HG03565 (cell line): ENCODE measurements at regions not wholly inside any gene's neighbourhood (a gene's known extent, or its start where the extent isn't known, plus 50 kb on each side); places are given as distances from the start of the nearest gene placed in this dataset.
"Not testable (repeated sequence)": the region's sequence is repeated elsewhere in the genome, so short reads cannot be mapped to it uniquely, and the experiment has no call there.

Experiments used
- ATAC-seq: cut with Tn5 transposase; IDR thresholded peaks from one replicate; pipeline ENCODE4 v1.9.1; 2021; ENCODE audit warnings: mild to moderate bottlenecking, moderate library complexity; ENCODE audit not compliant: unreplicated experiment

DNA sequence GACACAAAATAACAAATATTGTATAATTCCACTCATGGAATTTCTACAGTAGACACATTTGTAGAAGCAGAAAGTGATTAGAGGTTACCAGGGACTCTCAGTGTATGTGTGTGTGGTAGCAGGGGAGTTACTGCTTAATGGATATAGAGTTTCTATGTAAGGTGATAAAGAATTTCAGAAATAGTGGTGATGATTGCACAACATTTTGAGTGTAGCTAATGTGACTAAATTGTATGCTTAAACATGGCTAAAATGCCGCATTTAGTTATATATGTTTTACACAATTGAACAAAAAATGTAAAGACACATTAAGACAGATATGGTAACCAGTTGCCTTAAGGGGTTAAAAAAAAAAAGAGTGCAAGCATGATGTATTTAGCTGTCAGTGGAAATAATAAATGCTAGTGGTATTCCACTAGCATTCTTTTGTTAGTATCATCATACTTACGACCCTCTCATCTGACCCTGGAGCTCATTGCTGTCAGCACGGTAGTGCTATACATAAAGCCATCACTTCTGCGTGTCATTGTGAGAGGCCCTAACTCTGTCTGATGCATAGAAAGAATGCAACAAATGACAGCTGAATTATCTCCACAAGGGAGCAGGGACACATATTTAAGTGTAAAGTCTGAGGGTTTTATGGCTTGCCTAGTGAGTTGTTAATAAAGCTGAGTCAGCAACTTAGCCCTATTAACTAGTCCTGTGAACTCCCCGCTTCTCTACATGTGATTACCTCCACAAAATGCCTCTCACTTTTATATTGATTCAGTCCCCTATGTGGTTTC lies 134.1 kb upstream of the RXFP2 start:
- no peak for ATAC-seq

DNA sequence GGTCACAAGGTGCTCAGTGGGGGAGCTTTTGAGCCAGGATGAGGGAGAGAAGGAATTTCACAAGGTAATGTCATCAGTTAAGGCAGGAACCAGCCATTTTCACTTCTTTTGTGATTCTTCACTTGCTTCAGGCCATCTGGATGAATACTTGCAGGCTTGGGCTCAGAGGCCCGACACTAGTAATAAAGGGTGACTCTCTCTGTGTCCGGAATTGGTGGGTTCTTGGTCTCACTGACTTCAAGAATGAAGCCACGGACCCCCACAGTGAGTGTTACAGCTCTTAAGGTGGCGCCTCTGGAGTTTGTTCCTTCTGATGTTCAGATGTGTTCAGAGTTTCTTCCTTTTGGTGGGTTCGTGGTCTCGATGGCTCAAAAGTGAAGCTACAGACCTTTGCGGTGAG lies 131.8 kb upstream of the RXFP2 start:
- ATAC-seq = not testable (repeated sequence)

DNA sequence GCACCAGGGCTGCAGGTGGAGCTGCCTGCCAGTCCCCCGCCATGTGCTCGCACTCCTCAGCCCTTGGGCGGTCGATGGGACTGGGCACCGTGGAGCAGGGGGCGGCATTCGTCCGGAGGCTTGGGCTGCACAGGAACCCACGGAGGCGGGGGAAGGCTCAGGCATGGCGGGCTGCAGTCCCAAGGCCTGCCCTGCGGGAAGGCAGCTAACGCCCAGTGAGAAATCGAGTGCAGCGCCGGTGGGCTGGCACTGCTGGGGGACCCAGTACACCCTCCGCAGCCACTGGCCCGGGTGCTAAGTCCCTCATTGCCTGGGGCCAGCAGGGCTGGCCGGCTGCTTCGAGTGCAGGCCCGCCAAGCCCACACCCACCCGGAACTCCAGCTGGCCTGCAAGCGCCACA lies 130.5 kb upstream of the RXFP2 start:
- ATAC-seq = not testable (repeated sequence)

DNA sequence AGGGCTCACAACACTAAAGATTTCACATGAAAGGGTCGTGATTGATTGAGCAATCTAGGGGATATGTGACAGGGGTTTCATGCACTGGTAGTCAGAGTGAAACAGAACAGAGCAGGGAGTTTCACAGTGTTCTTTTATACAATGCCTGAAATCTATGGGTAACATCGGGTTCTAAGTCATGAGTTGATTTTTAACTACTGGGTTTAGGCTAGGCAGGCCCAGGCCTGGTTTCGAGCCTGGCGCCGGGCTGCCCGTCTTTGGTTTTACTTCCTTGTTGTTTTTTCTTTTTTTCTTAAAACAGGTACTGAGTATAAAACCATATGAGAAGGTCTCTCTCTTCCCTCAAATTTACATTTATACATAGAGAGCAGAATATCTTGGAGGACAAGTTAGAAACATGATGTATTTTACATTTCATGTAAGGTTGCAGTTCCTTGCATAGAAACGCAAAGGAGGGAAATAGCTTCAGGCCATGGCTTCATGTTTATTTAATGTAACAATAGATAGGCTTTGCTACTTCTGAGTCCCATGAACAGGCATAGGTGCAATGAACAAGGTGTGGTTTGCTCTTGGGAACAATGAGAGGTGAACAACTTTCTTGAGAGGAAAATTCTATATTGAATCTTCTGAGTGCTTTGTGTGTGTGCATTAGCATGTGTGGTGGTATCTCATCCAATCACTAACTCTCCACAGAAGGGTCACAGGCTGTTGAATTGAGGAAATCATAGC lies 128.9 kb upstream of the RXFP2 start:
- ATAC-seq = no peak

DNA sequence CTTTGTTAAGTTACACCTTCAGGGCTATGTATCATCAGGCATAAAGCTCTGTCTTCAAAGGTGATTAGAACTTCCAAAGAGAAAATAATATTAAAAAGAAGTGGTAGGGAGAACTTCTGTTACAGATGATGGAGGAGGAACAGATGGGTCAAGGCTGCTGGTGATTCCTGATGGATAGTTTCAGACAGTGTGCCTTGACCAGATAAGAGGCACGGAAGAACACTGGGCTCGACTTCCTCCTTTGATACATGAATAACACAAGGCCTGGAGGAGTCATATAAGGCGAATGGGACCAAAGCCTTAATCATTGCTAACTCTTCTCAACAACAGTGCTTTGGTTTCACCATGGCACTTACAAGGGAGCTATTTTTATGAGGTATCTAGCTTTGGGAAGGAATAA lies 128.1 kb upstream of the RXFP2 start:
- no peak for ATAC-seq

DNA sequence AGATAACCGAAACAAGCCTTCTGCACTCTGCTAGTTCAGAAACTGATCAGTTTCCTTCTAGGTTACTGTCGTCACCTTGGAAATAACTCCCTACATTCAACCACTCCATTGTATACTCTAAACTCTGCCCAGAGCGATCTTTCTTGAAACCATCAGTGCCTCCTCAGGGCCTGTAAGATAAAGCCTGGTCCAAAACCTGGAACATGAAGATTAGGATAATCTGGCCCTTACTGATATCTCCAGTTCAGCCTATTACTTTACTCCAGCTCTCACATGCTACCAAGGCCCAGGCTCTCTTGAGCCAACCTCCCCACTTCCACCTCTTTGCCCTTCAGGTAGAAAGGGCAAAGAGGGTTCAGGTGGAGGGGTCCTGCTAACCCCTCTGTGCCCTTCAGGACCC lies 125.3 kb upstream of the RXFP2 start:
- no peak for ATAC-seq

DNA sequence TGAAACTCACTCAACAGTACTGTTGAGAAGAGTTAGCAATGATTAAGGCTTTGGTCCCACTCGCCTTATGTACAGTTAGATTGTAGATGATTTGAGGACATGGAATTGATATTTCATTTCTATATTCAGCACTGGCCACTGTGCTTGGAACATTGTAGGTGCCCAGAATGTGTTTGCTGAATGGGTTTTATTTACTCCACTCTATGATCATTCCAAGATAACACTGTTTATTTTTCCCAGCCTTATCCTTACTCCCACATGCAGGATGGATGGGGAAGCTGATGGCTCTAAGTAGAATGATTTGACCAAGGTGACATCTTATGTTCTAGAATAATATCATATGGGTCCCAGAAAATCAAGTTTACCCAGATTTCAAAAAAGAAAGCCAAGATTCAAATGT lies 124.6 kb upstream of the RXFP2 start:
- no peak for ATAC-seq

DNA sequence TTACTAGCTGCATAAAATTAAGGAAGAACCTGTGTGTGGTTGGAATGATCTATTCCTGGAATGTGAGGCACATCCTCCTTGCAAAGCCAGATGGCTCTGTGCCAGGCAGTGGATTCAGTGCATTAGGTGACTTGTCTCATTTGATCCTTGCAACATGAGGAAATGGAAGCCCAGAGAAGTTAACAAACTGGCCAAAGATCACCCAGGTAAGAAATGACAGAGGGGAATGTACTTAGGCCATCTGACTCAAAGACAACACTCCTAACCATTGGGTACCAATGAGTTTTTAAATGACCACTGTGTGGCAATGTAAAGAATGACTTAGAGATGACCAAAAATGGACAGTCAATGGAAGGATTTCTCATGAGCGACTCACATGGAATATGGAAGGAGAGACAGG lies 114.2 kb upstream of the RXFP2 start:
- ATAC-seq = no peak

DNA sequence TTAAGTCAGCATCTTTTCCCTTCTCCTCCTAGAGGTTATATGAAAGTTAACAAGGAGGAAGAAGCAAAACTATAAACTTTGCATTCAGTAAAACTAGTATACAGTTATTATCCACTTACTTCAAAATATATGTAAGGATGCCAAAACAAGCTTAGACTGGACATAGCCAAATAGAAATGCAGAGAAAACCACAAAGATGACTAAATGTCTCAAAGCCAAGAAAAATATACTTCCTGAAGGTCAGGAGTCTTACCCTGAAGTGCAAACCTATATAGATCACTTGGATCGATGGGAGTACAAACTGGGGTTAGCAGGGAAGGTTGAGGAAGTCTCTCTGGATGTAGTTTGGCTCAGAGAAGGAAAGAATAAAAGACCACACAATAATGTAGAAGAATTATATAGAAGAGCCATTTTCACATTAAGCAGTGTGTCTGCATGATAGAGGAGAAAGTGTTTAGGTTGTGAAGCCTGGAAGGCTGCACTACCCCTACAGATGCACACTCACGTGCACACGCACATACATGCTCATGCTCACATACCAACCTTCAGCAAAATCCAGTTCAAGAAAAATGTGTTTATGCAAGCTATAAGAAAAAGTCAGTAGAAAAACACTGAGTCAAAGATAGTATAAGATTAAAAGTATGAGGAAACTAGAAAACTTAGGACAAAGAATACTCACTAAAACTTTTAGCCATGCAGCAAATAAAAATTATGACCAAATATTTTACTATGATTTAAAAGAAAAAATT lies 112.1 kb upstream of the RXFP2 start:
- ATAC-seq = no peak

DNA sequence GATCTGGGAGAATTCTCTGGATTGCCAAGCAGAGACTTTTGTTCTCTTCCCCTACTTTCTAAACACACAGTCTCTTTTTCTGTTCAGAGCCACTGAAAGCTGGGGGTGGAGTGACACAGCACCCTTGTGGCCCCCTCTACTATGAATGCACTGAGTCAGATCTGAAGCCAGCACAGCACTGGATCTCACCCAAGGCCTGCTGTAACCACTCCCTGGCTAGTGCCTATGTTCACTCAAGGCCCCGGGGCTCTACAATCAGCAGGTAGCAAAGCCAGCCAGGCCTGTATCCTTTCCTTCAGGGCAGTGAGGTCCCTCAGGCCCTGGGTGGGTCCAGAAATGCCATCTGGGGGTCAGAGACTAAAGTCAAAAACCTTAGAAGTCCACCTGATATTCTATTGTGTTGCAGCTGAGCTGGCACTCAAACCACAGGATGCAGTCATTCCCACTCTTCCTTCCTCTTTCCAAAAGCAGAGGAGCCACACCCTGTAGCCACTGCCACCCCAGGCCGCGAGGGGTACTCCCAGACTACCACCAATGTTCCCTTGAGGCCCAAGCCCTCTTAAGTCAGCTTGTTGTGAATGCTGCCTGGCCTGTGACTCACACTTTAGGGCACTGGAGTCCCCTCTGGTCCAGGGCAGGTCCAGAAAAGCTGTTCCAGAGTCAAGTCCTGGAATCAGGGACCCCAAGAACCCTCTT lies 110.1 kb upstream of the RXFP2 start:
- ATAC-seq = no peak

DNA sequence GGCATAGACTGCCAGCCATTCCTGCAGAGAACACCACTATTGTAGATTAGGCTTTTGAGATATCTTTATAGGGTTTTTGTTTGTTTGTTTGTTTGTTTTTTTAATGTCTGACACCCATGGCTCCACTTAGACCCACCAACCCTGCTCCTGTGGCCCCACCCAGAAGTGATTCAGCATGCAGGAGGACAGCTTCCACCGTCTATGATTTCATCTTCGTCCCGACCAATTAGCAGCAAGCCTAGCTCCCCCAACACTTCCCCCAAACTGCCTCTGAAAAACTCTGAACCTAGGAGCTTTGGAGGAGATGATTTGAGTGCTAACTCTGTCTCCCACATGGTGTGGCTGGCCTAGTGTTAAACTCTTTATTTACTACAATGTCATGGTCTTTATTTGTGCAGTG lies 108.3 kb upstream of the RXFP2 start:
- no peak for ATAC-seq

DNA sequence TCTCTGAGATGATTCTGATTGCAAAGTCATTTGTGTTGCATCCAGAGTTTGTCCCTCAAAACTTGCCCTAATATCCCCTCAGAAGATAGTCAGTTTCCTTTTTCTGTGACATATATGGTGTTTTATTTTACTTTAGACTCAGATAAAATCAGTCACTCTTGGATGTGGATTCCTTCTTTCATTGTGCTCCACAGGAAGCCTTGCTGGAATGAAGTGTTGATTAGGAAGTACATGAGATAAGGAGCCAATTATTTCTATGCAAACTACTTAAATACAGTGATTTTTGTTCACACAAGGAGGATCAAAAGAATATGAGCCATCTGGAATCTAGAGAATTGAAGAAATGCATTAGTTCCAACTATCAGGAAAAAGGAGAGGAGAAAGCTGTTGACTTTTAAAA lies 107.6 kb upstream of the RXFP2 start:
- ATAC-seq = no peak

DNA sequence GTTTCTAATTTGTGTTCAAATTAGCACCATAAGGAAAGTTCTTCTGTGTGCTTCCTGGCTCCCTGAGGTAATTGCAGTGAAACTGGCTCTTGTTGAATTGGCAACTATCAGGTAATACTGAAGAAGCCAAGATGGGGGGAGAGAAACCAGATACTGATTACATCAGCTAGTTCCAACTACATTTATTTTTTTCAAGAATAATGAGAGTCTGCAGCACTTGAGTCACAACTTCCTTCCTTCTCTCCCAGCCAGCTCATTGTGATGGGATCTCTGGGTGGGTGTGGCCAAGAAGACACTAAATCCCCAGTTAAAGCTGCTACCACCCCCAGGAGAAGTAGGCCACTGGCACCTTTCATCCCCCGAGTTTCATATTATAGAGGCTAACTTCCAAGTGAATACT lies 100.7 kb upstream of the RXFP2 start:
- no peak for ATAC-seq

DNA sequence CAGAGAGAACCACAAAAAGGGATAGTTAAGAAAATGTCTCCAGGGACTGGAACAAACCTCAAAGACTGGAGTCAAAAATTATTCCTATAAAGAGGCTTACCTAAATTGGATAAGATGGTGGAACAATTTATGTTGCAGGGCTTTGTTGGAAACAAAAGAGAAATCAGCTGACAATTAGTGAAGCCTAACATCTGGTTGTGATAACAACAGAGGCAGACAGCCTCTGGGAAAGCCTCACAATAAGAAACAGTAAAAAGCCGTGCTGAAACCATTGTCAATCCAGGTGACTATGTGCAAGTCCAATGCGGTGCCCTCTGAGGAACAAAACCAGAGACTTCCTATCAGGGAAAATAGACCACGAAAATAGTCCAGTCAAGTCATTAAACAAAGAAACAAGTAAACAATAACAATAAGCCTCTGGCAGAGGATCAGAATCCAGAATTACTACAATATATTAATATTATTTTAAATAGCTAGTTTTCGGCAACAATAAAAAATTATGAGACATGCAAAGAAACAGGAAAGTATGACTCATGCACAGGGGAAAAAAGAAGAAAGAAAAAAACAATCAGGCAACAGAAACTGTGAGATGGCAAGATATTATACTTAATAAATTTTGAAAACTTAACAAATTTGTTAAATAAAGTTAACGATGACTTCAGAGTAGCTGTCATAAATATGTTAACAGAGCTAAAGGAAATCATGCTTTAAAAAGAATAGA lies 99.7 kb upstream of the RXFP2 start:
- no peak for ATAC-seq

DNA sequence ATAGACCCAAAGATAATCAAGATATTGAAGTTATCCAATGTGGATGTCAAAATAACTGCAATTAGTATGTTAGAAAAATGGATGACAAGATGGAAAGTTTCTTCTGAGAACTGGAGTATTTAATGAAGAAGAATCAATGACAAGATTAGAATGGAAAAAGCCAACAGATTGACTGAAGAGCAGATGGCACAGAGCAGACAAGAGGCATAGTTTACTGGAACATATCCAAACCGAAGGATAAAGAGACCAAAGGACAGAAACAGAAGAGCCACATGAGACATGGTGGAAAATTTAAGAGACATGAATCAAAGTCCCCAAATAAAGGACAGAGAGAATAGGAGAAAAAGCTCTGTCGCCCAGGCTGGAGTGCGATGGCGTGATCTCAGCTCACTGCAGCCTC lies 89.6 kb upstream of the RXFP2 start:
- no peak for ATAC-seq

DNA sequence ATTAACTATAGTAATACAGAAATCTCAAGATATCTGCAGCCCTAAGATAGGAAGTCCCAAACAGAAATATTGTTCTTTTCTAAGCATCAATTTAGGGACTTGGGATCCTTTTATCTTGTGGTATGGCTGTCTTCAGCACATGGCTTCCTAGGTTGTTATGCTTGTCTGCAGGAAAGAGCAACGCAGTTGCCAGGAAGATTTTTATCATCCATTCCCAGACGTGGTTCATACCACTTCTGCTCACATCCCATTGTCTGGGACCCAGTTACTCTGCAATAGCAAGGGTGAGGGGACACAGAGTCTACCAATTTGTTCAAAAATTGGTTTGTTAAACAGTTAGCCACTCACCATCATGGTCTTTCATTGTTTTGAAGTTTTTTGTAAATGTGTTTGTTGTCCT lies 85.6 kb upstream of the RXFP2 start:
- ATAC-seq = no peak

DNA sequence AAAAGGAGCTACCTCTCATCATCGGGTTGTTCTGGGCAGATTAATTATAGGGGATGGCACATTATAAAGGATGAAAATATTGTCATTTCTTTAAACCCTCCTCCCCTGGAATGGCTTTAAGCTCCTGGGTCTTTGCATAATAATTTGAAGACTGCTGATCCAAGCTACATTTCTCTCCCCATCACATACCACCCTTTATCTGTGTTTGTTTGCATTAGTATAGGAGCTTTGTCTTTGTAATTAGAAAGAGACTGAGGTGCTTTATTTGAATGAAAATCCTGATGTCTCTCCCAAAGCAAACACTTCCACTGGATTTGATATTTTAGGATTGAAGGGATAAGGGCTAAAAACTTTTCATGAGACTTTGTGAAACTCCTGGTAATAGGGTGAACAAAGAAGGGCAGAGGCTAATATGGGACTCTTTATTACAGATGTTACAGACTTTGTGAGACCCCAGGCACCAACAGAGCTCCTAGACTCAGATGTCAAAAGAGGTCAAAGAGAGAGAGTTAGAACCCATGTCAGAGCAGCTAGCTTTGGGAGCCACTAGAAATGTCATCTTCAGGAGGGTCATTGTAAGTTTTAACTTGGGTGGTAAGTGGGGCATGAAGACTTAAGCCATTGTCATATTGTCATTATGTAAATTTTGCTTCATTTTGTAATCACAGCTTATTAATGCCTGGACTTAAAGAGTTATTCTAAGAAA lies 75.3 kb upstream of the RXFP2 start:
- ATAC-seq = no peak

DNA sequence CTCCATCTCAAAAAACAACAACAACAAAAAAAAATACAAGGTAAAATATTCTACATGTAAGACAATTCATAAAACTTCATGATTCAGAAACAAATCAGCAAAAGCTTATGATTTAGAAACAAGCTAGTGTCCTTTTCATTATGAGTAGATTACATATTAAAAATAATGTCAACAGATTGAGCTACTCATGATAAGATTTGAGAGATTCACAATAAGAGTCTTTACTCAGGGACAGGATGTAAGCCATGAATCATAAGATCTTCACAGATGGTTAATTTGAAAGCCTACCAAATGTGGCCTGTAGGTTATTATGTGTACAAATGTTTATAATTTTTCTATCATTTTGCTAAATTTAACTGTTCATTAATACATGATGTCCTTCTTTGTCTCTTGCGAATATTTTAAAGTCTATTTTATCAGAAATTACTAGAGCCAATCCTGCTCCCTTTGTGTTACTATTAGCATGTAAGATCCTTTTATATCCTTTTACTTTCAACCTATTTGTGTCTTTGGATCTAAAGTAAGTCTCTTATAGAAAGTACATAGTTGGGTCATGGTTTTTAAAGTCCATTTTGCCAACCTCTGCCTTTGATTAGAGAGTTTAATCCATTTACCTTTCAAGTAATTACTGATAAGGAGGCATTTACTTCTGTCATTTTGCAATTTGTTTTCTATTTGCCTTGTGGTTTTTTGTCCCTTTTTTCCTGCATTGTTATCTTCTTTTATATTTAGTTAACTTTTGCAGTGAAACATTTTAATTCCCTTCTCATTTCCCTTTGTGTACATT lies 68.3 kb upstream of the RXFP2 start:
- no peak for ATAC-seq

DNA sequence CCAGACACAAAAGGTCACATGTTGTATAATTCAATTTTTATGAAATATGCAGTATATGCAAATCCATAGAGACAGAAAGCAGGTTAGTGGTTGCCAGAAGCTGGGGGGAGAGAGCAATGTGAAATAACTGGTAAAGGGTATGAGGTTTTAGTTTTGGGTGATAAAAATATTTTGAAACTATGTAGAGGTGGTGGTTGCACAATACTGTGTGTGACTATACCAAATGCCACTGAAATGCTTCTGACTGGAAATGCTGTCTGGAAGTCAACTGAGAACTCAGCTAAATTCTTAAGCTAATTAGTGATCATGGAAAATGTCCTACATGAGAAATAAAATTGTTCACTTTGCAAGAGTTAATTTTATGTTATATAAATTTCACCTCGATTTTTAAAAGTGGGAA lies 65.3 kb upstream of the RXFP2 start:
- ATAC-seq = no peak
